ENCODE measurements at regions not wholly inside any gene's neighbourhood (a gene's known extent, or its start where the extent isn't known, plus 50 kb on each side); places are given as distances from the start of the nearest gene placed in this dataset.

DNA sequence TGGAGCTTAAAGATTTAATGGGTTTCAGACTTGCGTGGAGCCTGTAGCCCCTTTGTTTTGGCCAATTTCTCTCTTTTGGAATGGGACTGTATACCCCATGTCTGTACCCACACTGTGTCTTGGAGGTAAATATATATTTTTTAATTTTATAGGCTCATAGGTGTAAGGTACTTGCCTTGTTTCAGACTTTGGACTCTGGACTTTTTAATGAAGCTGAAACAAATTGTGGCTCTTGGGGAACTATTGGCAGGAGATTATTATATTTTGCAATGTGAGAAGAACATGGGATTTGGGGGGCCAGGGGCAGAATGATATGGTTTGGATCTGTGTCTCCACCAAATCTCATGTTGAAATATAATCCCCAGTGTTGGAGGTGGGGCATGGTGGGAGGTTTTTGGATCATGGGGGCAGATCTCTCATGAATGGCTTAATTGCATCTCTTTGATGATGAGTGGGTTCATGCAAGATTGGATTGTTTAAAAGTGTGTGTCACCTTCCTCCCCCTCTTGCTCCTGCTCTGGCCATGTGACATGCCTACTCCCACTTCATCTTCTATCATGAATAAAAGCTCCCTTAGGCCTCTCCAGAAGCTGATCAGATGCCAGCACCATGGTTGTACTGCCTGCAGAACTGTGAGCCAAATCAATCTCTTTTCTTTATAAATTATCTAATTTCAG is 74.1 kb upstream of the ARHGAP20 start:
- DNase-seq (ENCODE audit: low read depth), result no peak

DNA sequence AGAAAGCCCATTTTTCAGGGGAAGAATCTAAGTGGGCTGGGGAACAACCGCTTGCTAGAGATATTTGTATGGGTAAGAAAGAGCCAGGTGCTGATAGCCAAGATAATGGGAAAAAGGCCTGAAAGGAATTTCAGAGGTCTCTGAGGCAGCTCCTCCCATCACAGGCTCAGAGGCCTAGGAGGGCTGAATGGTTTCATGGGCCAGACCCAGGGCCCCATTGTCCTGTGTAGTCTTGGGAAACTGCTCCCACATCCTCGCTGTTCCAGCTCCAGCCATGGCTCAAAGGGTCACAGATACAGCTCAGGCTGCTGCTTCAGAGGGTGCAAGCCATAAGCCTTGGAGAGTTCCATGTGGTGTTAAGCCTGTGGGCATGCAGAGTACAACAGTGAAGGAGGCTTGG is 73.2 kb upstream of the ARHGAP20 start:
- DNase-seq (ENCODE audit: low read depth), result no peak

DNA sequence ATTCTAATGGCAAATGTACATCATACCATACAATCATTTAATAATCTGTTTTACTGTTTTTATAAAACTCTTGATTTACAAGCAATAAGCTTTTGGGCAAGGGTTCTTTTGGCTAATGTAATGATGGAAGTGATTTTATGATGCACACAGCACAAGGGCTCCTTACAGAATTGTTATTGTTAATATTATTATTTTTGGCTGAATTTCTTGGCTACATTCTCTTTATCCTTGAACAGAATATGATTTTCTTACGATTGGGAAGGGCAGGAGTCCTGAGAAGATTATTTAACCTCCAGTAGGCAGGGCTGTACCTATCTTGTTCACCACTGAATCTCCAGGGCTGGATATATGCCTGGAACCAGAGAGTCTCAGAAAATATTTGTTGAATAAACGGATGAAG is 70.4 kb upstream of the ARHGAP20 start:
- DNase-seq (ENCODE audit: low read depth), result no peak

- no peak for DNase-seq (ENCODE audit: low read depth)
These were observed 66.9 kb upstream of the ARHGAP20 start for GRCh38 chr11:110779108-110779507.

DNA sequence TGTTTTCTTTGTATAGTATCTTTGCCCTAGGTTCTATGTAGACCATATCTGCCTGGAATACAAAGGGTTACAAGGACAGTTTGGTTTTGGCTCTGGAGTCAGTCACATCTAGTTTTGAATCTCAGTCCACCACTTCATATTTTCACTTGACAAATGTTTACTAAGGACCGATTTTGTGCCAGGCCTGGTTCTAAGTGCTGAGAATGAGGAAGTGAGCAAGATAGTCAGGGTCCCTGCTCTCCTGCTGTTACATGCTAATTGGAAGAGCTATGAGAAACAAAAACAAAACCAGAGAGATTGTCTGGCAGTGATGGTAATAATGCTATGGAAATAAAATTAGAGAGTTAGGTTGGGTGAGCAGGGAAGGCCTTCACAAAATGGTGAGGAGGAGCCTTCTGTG is 66.1 kb upstream of the ARHGAP20 start:
- no peak for DNase-seq (ENCODE audit: low read depth)

- DNase-seq (ENCODE audit: low read depth), result peak; percentile 63
These were observed 65.5 kb upstream of the ARHGAP20 start for GRCh38 chr11:110777775-110778174.

GRCh38 chr11:110776081-110776480 is 63.8 kb upstream of the ARHGAP20 start:
- no peak for DNase-seq (ENCODE audit: low read depth)

GRCh38 chr11:110774138-110775014 is 62.1 kb upstream of the ARHGAP20 start:
- DNase-seq (ENCODE audit: low read depth), result peak; percentile 57

DNA sequence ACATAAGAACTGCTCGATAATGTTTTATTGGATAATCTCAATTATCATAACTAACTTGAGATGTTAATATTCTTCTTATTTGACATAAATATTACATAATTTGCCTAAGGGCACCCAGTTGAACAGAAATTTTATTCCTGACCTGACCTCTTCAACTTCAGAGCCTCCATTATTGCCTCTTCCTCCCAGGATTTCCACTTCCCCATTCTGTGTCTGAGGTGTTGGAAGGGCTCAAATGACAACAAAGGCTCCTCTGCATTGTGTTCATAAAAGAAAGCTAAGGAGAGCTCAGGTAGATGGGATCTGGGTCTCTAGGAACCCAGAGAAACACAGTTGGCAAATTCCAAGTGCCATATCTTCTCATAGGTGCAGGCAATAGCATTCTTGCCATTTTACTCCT is 61.2 kb upstream of the ARHGAP20 start:
- DNase-seq (ENCODE audit: low read depth), result no peak

DNA sequence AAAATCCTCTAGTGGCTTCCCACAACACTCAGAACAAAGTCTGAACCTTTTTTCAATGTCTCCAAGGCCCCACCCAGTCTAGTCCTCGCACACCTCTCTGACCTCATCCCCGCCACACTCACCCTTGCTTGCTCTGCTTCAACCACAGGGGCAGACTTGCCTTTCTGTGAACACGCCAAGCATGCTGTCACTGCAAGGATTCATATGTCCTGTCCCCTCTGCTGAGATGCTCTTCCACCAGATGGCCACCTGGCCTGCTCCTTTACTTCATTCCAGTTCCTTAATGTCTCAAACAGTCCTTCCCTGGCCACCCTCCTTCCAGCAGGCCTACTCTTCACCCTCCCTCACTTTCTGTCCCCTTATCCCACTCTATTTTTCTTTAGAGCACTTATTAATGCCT is 60.6 kb upstream of the ARHGAP20 start:
- DNase-seq (ENCODE audit: low read depth), result peak; percentile 6

DNA sequence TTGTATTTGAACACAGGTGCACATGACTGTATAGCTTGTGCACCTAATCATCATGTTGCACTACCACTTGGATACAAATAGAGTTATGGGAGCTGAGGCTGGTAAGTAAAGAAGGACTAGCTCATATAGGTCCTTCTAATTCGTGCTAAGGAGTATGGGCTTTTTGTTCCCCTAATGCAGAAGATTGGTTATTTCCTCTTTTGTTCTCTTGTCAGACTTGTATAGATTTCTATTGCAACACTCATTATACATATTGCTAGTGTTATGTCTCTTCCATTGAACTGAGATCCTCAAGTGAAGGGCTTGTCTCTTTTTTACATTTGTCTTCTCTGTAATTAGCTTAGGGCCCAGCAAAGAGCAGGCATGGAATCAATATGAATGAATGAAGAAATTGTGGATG is 54.1 kb upstream of the ARHGAP20 start:
- no peak for DNase-seq (ENCODE audit: low read depth)

DNA sequence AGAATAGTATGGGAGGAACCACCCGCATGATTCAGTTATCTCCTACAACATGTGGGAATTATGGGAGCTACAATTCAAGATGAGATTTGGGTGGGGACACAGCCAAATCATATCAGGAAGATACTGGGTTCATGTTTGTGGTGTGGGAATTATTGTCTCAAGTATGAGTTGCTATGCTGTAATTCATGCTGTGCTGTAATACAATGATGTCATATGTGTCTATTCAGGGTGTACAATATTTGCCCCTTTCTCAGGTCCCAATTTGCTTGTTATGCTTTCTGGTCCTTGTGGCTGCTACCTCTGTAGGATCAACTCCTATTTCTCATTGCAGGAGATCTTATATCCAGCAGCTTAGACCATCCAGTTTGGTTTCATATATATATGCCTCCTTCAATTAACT is 52.2 kb upstream of the ARHGAP20 start:
- DNase-seq (ENCODE audit: low read depth), result no peak

- peak; percentile 69 for DNase-seq (ENCODE audit: low read depth)
These were observed 51.2 kb upstream of the ARHGAP20 start for GRCh38 chr11:110763249-110764011.

DNA sequence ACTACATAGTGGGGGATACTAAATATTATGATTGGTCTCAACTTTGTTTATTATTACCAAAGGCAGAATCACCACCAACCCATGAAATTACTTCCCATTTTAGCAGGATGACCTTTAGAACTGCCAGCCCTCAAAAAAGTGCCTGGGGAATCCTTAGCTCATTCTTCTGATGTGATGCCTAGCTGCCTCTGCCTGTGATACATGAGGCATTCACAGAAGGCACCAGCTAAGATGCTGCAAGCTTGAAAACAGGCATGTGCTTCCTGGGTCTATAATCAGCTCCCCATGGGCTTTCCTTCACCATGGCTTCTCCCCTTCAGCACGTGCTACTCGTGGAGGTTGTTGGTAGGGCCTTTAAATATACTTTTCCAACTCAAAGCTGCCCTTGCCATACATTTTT is 50.4 kb upstream of the ARHGAP20 start:
- DNase-seq (ENCODE audit: low read depth), result peak; percentile 27

Measured in M059J (cell line).